ENCODE measurements at regions not wholly inside any gene's neighbourhood (a gene's known extent, or its start where the extent isn't known, plus 50 kb on each side); places are given as distances from the start of the nearest gene placed in this dataset.

DNA sequence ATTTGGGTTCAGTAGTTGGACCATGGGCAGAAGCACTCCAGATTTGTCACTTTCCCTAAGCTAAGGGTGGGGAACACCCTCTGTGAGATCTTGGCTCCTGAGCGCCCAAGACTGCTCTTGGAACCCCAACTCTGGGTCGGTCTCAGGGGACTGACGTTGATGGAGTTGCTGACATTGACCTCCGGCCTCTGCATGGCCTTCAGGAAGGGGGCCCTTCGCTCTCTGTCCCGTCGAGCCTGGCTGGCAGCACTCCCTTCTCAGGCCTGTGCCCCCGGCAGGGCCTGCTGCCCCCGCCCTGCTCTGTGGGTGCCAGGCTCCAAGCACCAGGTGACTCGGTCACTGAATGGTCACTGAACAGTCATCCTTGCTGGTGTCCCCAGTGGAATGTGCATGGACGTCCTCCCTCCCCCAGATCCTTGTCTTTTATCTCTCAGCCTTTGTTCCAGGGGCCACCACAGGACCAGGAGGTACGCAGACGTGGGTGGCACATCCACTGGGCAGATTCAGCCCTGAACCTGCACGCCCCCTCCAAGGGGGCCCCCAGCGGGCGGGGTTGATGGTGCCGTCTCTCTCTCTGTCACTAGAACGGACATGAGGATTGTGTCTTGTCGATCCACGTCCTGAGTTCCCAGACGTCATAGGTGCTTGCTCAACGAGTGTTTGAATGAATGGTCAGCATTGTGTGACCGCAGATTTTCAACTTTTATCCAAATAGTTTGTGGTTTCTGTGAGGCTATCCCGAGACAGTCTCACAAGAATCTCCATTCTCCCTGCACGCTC, 314.5 kb downstream of the SEC14L1 start (continued):
- TF ChIP-seq, protein P1, sequence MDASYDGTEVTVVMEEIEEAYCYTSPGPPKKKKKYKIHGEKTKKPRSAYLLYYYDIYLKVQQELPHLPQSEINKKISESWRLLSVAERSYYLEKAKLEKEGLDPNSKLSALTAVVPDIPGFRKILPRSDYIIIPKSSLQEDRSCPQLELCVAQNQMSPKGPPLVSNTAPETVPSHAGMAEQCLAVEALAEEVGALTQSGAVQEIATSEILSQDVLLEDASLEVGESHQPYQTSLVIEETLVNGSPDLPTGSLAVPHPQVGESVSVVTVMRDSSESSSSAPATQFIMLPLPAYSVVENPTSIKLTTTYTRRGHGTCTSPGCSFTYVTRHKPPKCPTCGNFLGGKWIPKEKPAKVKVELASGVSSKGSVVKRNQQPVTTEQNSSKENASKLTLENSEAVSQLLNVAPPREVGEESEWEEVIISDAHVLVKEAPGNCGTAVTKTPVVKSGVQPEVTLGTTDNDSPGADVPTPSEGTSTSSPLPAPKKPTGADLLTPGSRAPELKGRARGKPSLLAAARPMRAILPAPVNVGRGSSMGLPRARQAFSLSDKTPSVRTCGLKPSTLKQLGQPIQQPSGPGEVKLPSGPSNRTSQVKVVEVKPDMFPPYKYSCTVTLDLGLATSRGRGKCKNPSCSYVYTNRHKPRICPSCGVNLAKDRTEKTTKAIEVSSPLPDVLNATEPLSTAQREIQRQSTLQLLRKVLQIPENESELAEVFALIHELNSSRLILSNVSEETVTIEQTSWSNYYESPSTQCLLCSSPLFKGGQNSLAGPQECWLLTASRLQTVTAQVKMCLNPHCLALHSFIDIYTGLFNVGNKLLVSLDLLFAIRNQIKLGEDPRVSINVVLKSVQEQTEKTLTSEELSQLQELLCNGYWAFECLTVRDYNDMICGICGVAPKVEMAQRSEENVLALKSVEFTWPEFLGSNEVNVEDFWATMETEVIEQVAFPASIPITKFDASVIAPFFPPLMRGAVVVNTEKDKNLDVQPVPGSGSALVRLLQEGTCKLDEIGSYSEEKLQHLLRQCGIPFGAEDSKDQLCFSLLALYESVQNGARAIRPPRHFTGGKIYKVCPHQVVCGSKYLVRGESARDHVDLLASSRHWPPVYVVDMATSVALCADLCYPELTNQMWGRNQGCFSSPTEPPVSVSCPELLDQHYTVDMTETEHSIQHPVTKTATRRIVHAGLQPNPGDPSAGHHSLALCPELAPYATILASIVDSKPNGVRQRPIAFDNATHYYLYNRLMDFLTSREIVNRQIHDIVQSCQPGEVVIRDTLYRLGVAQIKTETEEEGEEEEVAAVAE (CRISPR knock-in tag; IDR thresholded peaks at IDR 0.05; ENCODE audit: borderline replicate concordance) = peak; percentile 57; the same call in 1 of the 2 replicates
- TF ChIP-seq, protein P2, sequence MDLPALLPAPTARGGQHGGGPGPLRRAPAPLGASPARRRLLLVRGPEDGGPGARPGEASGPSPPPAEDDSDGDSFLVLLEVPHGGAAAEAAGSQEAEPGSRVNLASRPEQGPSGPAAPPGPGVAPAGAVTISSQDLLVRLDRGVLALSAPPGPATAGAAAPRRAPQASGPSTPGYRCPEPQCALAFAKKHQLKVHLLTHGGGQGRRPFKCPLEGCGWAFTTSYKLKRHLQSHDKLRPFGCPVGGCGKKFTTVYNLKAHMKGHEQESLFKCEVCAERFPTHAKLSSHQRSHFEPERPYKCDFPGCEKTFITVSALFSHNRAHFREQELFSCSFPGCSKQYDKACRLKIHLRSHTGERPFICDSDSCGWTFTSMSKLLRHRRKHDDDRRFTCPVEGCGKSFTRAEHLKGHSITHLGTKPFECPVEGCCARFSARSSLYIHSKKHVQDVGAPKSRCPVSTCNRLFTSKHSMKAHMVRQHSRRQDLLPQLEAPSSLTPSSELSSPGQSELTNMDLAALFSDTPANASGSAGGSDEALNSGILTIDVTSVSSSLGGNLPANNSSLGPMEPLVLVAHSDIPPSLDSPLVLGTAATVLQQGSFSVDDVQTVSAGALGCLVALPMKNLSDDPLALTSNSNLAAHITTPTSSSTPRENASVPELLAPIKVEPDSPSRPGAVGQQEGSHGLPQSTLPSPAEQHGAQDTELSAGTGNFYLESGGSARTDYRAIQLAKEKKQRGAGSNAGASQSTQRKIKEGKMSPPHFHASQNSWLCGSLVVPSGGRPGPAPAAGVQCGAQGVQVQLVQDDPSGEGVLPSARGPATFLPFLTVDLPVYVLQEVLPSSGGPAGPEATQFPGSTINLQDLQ (CRISPR knock-in tag; IDR thresholded peaks at IDR 0.05) = no peak
- TF ChIP-seq RFX3 (CRISPR knock-in tag; IDR thresholded peaks at IDR 0.05) (no peak), SOX6 (IDR thresholded peaks at IDR 0.05) (no peak), SOX6 (CRISPR knock-in tag; IDR thresholded peaks at IDR 0.05) (peak; percentile 73), ZNF430 (CRISPR knock-in tag; IDR thresholded peaks at IDR 0.05) (0 out of 2 replicates have a peak, but pooled peaks have one; percentile 24), NFKBIZ (CRISPR knock-in tag; IDR thresholded peaks at IDR 0.05) (peak; percentile 82; the same call in 1 of the 2 replicates), GATAD2A (CRISPR knock-in tag; IDR thresholded peaks at IDR 0.05) (peak; percentile 40)
- TF ChIP-seq, protein P3, sequence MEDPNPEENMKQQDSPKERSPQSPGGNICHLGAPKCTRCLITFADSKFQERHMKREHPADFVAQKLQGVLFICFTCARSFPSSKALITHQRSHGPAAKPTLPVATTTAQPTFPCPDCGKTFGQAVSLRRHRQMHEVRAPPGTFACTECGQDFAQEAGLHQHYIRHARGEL (CRISPR knock-in tag; IDR thresholded peaks at IDR 0.05) = no peak
- TF ChIP-seq, protein P4, sequence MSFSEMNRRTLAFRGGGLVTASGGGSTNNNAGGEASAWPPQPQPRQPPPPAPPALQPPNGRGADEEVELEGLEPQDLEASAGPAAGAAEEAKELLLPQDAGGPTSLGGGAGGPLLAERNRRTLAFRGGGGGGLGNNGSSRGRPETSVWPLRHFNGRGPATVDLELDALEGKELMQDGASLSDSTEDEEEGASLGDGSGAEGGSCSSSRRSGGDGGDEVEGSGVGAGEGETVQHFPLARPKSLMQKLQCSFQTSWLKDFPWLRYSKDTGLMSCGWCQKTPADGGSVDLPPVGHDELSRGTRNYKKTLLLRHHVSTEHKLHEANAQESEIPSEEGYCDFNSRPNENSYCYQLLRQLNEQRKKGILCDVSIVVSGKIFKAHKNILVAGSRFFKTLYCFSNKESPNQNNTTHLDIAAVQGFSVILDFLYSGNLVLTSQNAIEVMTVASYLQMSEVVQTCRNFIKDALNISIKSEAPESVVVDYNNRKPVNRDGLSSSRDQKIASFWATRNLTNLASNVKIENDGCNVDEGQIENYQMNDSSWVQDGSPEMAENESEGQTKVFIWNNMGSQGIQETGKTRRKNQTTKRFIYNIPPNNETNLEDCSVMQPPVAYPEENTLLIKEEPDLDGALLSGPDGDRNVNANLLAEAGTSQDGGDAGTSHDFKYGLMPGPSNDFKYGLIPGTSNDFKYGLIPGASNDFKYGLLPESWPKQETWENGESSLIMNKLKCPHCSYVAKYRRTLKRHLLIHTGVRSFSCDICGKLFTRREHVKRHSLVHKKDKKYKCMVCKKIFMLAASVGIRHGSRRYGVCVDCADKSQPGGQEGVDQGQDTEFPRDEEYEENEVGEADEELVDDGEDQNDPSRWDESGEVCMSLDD (CRISPR knock-in tag; IDR thresholded peaks at IDR 0.05; ENCODE audit: borderline replicate concordance) = peak; percentile 73; the same call in 1 of the 2 replicates
- TF ChIP-seq, protein P5, sequence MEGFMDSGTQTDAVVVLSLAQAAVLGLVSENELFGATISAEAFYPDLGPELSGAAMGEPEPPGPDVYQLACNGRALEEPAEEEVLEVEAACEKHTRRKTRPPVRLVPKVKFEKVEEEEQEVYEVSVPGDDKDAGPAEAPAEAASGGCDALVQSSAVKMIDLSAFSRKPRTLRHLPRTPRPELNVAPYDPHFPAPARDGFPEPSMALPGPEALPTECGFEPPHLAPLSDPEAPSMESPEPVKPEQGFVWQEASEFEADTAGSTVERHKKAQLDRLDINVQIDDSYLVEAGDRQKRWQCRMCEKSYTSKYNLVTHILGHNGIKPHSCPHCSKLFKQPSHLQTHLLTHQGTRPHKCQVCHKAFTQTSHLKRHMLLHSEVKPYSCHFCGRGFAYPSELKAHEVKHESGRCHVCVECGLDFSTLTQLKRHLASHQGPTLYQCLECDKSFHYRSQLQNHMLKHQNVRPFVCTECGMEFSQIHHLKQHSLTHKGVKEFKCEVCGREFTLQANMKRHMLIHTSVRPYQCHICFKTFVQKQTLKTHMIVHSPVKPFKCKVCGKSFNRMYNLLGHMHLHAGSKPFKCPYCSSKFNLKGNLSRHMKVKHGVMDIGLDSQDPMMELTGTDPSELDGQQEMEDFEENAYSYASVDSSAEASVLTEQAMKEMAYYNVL (CRISPR knock-in tag; IDR thresholded peaks at IDR 0.05; ENCODE audit: borderline replicate concordance) = 0 out of 2 replicates have a peak, but pooled peaks have one; percentile 9
- TF ChIP-seq, protein P6, sequence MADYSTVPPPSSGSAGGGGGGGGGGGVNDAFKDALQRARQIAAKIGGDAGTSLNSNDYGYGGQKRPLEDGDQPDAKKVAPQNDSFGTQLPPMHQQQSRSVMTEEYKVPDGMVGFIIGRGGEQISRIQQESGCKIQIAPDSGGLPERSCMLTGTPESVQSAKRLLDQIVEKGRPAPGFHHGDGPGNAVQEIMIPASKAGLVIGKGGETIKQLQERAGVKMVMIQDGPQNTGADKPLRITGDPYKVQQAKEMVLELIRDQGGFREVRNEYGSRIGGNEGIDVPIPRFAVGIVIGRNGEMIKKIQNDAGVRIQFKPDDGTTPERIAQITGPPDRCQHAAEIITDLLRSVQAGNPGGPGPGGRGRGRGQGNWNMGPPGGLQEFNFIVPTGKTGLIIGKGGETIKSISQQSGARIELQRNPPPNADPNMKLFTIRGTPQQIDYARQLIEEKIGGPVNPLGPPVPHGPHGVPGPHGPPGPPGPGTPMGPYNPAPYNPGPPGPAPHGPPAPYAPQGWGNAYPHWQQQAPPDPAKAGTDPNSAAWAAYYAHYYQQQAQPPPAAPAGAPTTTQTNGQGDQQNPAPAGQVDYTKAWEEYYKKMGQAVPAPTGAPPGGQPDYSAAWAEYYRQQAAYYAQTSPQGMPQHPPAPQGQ (CRISPR knock-in tag; IDR thresholded peaks at IDR 0.05; ENCODE audit: borderline replicate concordance) = no peak

All from HepG2 (cell line).